ENCODE measurements at regions not wholly inside any gene's neighbourhood (a gene's known extent, or its start where the extent isn't known, plus 50 kb on each side); places are given as distances from the start of the nearest gene placed in this dataset.

- H3K36me3 Mint-ChIP-seq (ENCODE audit: insufficient read depth in 1 of 3, low read depth in 3 of 3): peaks cover 2 to 5% (median 4%) of the 10 kb centered on the region in 3 experiments; a peak in 5 of 7 replicates
- 0 out of 4 replicates have a peak, but pooled peaks cover 0 to 3% of the 10 kb centered on the region in 2 experiments for H3K4me1 Mint-ChIP-seq
- Histone ChIP-seq H3K79me2 (ENCODE audit: insufficient read depth, low read length) (no peaks in the 10 kb centered on the region), H2BK20ac (ENCODE audit: low read depth, low read length, poor library complexity, severe bottlenecking) (no peak overlapping the region), H3K23ac (ENCODE audit: insufficient read length, low read depth, low read length) (no peak overlapping the region), H3K79me1 (ENCODE audit: insufficient read depth, low read depth, low read length, poor library complexity, severe bottlenecking) (no peaks in the 10 kb centered on the region), H2BK5ac (ENCODE audit: insufficient read length, low read length) (no peak overlapping the region), H2BK120ac (ENCODE audit: low read depth, low read length, poor library complexity, severe bottlenecking) (no peak overlapping the region), H2BK15ac (ENCODE audit: low read depth, low read length) (no peak overlapping the region), H4K20me1 (ENCODE audit: control insufficient read depth, insufficient read depth, insufficient read length) (no peaks in the 10 kb centered on the region), H3K27ac (ENCODE audit: insufficient read length, low read depth, low read length) (no peak overlapping the region), H3K4ac (ENCODE audit: low read depth, low read length) (no peak overlapping the region), H3K18ac (ENCODE audit: insufficient read length, low read depth, low read length) (no peak overlapping the region), H4K8ac (replicated peaks; ENCODE audit: insufficient read length, low read depth, low read length) (no peak overlapping the region), H3K56ac (ENCODE audit: insufficient read length, low read depth, low read length) (no peak overlapping the region), H3K27me3 (ENCODE audit: insufficient read depth, low read length) (no peaks in the 10 kb centered on the region), H4K5ac (ENCODE audit: insufficient read length, low read depth, low read length) (no peak overlapping the region), H3K9ac (ENCODE audit: extremely low read depth, insufficient read length, low read length) (no peak overlapping the region), H3K9me3 (ENCODE audit: control insufficient read depth, low read depth, low read length) (no peaks in the 10 kb centered on the region), H3T11ph (ENCODE audit: low read length) (no peak overlapping the region), H4K91ac (ENCODE audit: insufficient read length, low read depth, low read length) (no peak overlapping the region), H3K4me1 (ENCODE audit: insufficient read depth, low read length) (no peaks in the 10 kb centered on the region), H3K4me2 (ENCODE audit: insufficient read depth, insufficient read length, low read length) (no peak overlapping the region), H3K23me2 (ENCODE audit: insufficient read length, low read depth, low read length, poor library complexity, severe bottlenecking) (no peaks in the 10 kb centered on the region), H2AFZ (ENCODE audit: low read length) (no peak overlapping the region), H2AK5ac (ENCODE audit: insufficient read length, low read length) (no peak overlapping the region), H2BK12ac (ENCODE audit: insufficient read length, low read depth, low read length) (no peak overlapping the region), H3K14ac (ENCODE audit: insufficient read depth, low read length) (no peak overlapping the region)
- no peak for TF ChIP-seq CTCF (conservative IDR thresholded peaks at IDR 0.05)
- H3K27ac Mint-ChIP-seq: no peak overlapping the region; a peak in 1 of 7 replicates
- no peak for DNase-seq
- H3K4me3 Mint-ChIP-seq: no peak overlapping the region
- no CpG with 5 or more reads among the region's 27 CpGs for WGBS (ENCODE audit: extremely low coverage, insufficient read length, low lambda C conversion rate)
- peaks cover 3 to 4% of the 10 kb centered on the region in 2 experiments for H3K9me3 Mint-ChIP-seq
- peaks cover 4% of the 10 kb centered on the region; the same call in 1 of the 2 replicates for H3K27me3 Mint-ChIP-seq (ENCODE audit: low read depth)
Measured at GRCh38 chr16:88132836-88133506, 181.7 kb downstream of the BANP start.

Measured in H9 (cell line).